ENCODE measurements at regions not wholly inside any gene's neighbourhood (a gene's known extent, or its start where the extent isn't known, plus 50 kb on each side); places are given as distances from the start of the nearest gene placed in this dataset.

DNA sequence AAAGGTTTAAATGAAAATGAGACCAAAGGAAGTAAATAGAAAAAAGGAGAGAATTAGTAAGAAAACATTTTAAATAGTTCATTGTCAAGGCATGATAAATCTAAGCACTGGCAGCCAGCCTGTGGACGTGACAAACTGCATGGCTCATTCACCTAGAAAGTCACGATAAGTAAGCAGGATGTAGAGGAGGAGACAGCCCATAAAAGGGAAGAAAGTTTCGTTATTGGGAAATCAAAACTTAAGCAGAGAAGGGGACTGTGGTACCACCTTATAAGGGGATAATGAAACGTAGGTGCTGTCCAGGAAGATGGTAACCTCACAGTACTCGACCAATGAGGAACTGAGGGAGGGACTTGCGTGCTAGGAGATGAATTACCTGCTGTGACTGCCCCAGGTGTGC is 494.5 kb upstream of the GRAMD2B start:
- TF ChIP-seq, protein P1, sequence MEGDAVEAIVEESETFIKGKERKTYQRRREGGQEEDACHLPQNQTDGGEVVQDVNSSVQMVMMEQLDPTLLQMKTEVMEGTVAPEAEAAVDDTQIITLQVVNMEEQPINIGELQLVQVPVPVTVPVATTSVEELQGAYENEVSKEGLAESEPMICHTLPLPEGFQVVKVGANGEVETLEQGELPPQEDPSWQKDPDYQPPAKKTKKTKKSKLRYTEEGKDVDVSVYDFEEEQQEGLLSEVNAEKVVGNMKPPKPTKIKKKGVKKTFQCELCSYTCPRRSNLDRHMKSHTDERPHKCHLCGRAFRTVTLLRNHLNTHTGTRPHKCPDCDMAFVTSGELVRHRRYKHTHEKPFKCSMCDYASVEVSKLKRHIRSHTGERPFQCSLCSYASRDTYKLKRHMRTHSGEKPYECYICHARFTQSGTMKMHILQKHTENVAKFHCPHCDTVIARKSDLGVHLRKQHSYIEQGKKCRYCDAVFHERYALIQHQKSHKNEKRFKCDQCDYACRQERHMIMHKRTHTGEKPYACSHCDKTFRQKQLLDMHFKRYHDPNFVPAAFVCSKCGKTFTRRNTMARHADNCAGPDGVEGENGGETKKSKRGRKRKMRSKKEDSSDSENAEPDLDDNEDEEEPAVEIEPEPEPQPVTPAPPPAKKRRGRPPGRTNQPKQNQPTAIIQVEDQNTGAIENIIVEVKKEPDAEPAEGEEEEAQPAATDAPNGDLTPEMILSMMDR (IDR thresholded peaks at IDR 0.05): no peak
- TF ChIP-seq EP300 (IDR thresholded peaks at IDR 0.05) (no peak), POLR2A (IDR thresholded peaks at IDR 0.05; ENCODE audit: low read depth) (no peak)

Data from esophagus muscularis mucosa (tissue), 4 donors.